HCT116 (cell line): ENCODE measurements at regions not wholly inside any gene's neighbourhood (a gene's known extent, or its start where the extent isn't known, plus 50 kb on each side); places are given as distances from the start of the nearest gene placed in this dataset.

Experiments used
- ATAC-seq: fragments of 200-7000 bp; cut with Tn5 transposase; 2 replicates; pipeline ENCODE4 v1.9.1; 2020; ENCODE audit warnings: mild to moderate bottlenecking, moderate library complexity
- BruUV-seq: library from RNA; stranded (reverse); fragments of 400-500 nt; replicated peaks from 2 replicates; lab custom pipeline; 2021; lab: Mats Ljungman, UMichigan
- CTCF ChIA-PET: fragments of 300-600 bp; sonication (Branson Sonifier 250); formaldehyde crosslinking; loops from one replicate; lab custom pipeline; 2021; ENCODE audit warnings: antibody characterized with exemption; lab: Charles Lee
- POLR2A ChIA-PET: fragments of 300-600, 350-600 bp; sonication (Branson Sonifier 250); formaldehyde crosslinking; loops from one replicate; lab custom pipeline; 2021; ENCODE audit warnings: antibody characterized with exemption; lab: Charles Lee
- RAD21 ChIA-PET, 2 experiments: fragments of 300-600 bp; sonication (Branson Sonifier 250); formaldehyde crosslinking; loops; one replicate each; lab custom pipeline; 2023; ENCODE audit warnings: low total read pairs in 2 of 2; ENCODE audit not compliant: uncharacterized antibody in 2 of 2, unreplicated experiment in 2 of 2, low non-redundant PET in 1 of 2; lab: Charles Lee
- DNase-seq: peaks from one replicate; pipeline ENCODE4 v3.0.0-alpha.2; 2010; ENCODE audit warnings: low read depth, low spot score
- H2AFZ ChIP-seq: fragments of 200-600 bp; shearing (Covaris generic), sonication (generic); 2 replicates; pipeline ENCODE4 v1.6.1; 2017; ENCODE audit warnings: low read depth, mixed run types, mixed read lengths, antibody characterized with exemption, low read length; ENCODE audit not compliant: poor library complexity, severe bottlenecking
- H3K27ac ChIP-seq: 2 replicates; pipeline ENCODE4 v1.5.1; 2012; ENCODE audit warnings: low read depth, low read length
- H3K27me3 ChIP-seq: fragments of 200-600 bp; sonication (generic); 2 replicates; pipeline ENCODE4 v1.6.1; 2016; ENCODE audit warnings: mixed run types, low read length, mixed read lengths; ENCODE audit not compliant: insufficient read depth
- H3K36me3 ChIP-seq, 2 experiments: fragments of 200-500 bp in 1 of 2; fragments of 200-600 bp in 1 of 2; sonication (Bioruptor generic) in 1 of 2; sonication (generic) in 1 of 2; 2 replicates each; pipeline versions ENCODE4 v1.5.1 to v1.6.1; 2014 to 2016; ENCODE audit warnings: low read length in 2 of 2, inconsistent platforms in 1 of 2, mixed read lengths in 1 of 2, mixed run types in 1 of 2; ENCODE audit not compliant: insufficient read depth in 2 of 2, control insufficient read depth in 1 of 2
- H3K4me1 ChIP-seq, 2 experiments: fragments of 200-600 bp in 1 of 2; sonication (generic) in 1 of 2; 2 replicates each; pipeline versions ENCODE4 v1.5.1 to v1.6.1; 2012 to 2017; ENCODE audit warnings: low read length in 2 of 2, inconsistent platforms in 1 of 2, mild to moderate bottlenecking in 1 of 2, mixed read lengths in 1 of 2, mixed run types in 1 of 2, moderate library complexity in 1 of 2; ENCODE audit not compliant: insufficient read depth in 2 of 2, control insufficient read depth in 1 of 2
- H3K4me2 ChIP-seq: fragments of 200-600 bp; sonication (generic); 2 replicates; pipeline ENCODE4 v1.6.1; 2017; ENCODE audit warnings: mixed run types, low read length, mixed read lengths
- H3K4me3 ChIP-seq, 2 experiments: fragments of 200-600 bp in 1 of 2; sonication (generic) in 1 of 2; replicated peaks in 1 of 2; 2 replicates each; pipeline ENCODE4 v1.5.1; 2011 to 2016; ENCODE audit warnings: low read length in 2 of 2, control low read depth in 1 of 2, low read depth in 1 of 2, mild to moderate bottlenecking in 1 of 2, mixed read lengths in 1 of 2, mixed run types in 1 of 2
- H3K79me2 ChIP-seq: fragments of 200-600 bp; sonication (generic); 2 replicates; pipeline ENCODE4 v1.6.1; 2017; ENCODE audit warnings: mild to moderate bottlenecking, mixed run types, low read length, moderate library complexity, mixed read lengths; ENCODE audit not compliant: insufficient read depth
- H3K9ac ChIP-seq: fragments of 200-600 bp; sonication (generic); 2 replicates; pipeline ENCODE4 v1.6.1; 2016; ENCODE audit warnings: low read length, mixed read lengths
- H3K9me2 ChIP-seq: fragments of 200-600 bp; sonication (generic), shearing (Covaris generic); 2 replicates; pipeline ENCODE4 v1.6.1; 2017; ENCODE audit warnings: mixed run types, mild to moderate bottlenecking, moderate library complexity; ENCODE audit not compliant: insufficient read depth
- H3K9me3 ChIP-seq, 2 experiments: fragments of 200-500 bp in 1 of 2; fragments of 200-600 bp in 1 of 2; sonication (Bioruptor generic) in 1 of 2; sonication (generic) in 1 of 2; 2 replicates each; pipeline ENCODE4 v1.6.1; 2014 to 2017; ENCODE audit warnings: low read length in 2 of 2, mixed read lengths in 2 of 2, inconsistent platforms in 1 of 2, low read depth in 1 of 2, mild to moderate bottlenecking in 1 of 2, mixed run types in 1 of 2, moderate library complexity in 1 of 2; ENCODE audit not compliant: control insufficient read depth in 1 of 2, insufficient read depth in 1 of 2
- H4K20me1 ChIP-seq: fragments of 200-600 bp; sonication (generic), shearing (Covaris generic); 2 replicates; pipeline ENCODE4 v1.6.1; 2017; ENCODE audit warnings: mixed run types, mild to moderate bottlenecking, moderate library complexity; ENCODE audit not compliant: insufficient read depth
- CBX3 ChIP-seq: IDR thresholded peaks from 2 replicates; pipeline ENCODE4 v1.6.1; 2012; ENCODE audit warnings: low read depth
- CEBPB ChIP-seq: IDR thresholded peaks from 2 replicates; pipeline ENCODE4 v1.6.1; 2012; ENCODE audit warnings: low read depth
- EGR1 ChIP-seq: IDR thresholded peaks from 2 replicates; pipeline ENCODE4 v1.6.1; 2012; ENCODE audit warnings: low read depth
- EZH2phosphoT487 ChIP-seq: fragments of 200-600 bp; IDR thresholded peaks from 2 replicates; pipeline ENCODE4 v1.6.1; 2018; ENCODE audit warnings: antibody characterized with exemption, borderline replicate concordance
- FOSL1 ChIP-seq: IDR thresholded peaks from 2 replicates; pipeline ENCODE4 v1.6.1; 2012; ENCODE audit warnings: low read depth
- JUND ChIP-seq: IDR thresholded peaks from 2 replicates; pipeline ENCODE4 v1.6.1; 2012
- POLR2AphosphoS5 ChIP-seq: IDR thresholded peaks from 2 replicates; pipeline ENCODE4 v1.6.1; 2011; ENCODE audit warnings: mild to moderate bottlenecking, low read depth, low read length, moderate library complexity
- ZNF274 ChIP-seq: fragments of 200-500 bp; sonication (Bioruptor generic); IDR thresholded peaks from 2 replicates; pipeline ENCODE4 v1.6.1; 2014; ENCODE audit warnings: mild to moderate bottlenecking, low read depth, low read length, inconsistent platforms
- intact Hi-C: fragments of 100-400 bp; cut with micrococcal nuclease; formaldehyde crosslinking; loops from 2 replicates; pipeline ENCODE4 v1.10.0; 2022
- TF ChIP-seq, protein P1 (sequence below): IDR thresholded peaks from 2 replicates; pipeline ENCODE4 v1.6.1; 2011; ENCODE audit warnings: mild to moderate bottlenecking, low read length, moderate library complexity; ENCODE audit not compliant: insufficient replicate concordance; ENCODE audit errors: extremely low read depth
- TF ChIP-seq, protein P2 (sequence below): IDR thresholded peaks from 2 replicates; pipeline ENCODE4 v1.6.1; 2012
- TF ChIP-seq, protein P3 (sequence below): IDR thresholded peaks from 2 replicates; pipeline ENCODE4 v1.6.1; 2012; ENCODE audit warnings: low read depth
- TF ChIP-seq, protein P4 (sequence below): IDR thresholded peaks from 2 replicates; pipeline ENCODE4 v1.6.1; 2012

DNA sequence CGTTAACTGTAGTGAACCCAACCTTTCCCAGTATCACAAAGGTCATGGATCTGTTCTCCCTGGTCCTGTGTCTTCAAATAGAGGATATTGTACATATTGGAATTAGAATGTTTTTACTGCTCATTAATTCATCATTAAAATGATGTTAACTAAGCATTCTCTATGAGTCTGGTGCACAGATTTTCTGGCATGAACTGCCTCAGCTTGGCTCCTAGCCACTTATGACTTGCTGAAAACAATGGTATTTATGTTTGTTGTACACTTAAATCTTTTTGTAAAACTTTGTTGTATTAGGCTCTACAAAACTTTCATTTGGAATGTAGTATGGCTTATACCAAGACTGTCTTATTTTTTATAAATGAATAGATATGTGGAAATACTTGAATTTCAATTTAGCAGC is 329.4 kb downstream of the TFEC start:
- Histone ChIP-seq H3K9ac (no peak overlapping the region), H2AFZ (no peak overlapping the region), H3K9me2 (no peaks in the 10 kb centered on the region), H3K36me3 (no peaks in the 10 kb centered on the region), H3K4me3 (no peak overlapping the region), H3K4me1 (no peaks in the 10 kb centered on the region)
- ATAC-seq, result no peak
- DNase-seq, result no peak
- BruUV-seq, result no TSS peak
- CTCF ChIA-PET, result no interaction called here
- no peak for TF ChIP-seq FOSL1
- TF ChIP-seq JUND, result no peak
- TF ChIP-seq, protein P1, sequence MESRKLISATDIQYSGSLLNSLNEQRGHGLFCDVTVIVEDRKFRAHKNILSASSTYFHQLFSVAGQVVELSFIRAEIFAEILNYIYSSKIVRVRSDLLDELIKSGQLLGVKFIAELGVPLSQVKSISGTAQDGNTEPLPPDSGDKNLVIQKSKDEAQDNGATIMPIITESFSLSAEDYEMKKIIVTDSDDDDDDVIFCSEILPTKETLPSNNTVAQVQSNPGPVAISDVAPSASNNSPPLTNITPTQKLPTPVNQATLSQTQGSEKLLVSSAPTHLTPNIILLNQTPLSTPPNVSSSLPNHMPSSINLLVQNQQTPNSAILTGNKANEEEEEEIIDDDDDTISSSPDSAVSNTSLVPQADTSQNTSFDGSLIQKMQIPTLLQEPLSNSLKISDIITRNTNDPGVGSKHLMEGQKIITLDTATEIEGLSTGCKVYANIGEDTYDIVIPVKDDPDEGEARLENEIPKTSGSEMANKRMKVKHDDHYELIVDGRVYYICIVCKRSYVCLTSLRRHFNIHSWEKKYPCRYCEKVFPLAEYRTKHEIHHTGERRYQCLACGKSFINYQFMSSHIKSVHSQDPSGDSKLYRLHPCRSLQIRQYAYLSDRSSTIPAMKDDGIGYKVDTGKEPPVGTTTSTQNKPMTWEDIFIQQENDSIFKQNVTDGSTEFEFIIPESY, result no peak
- TF ChIP-seq EZH2phosphoT487, result no peak
- TF ChIP-seq, all 23 proteins: peak for 0
- H3K27me3 ChIP-seq, result no peaks in the 10 kb centered on the region
- ChIA-PET RAD21 (no interaction called here), POLR2A (no interaction called here)
- no peaks in the 10 kb centered on the region for H3K9me3 ChIP-seq
- H3K27ac ChIP-seq, result no peak overlapping the region
- H4K20me1 ChIP-seq, result no peaks in the 10 kb centered on the region
- H3K4me2 ChIP-seq, result no peak overlapping the region
- H3K79me2 ChIP-seq, result no peaks in the 10 kb centered on the region
- intact Hi-C loops, result loop anchor here (10.0 kb wide), 1 partner anchor 616 kb away; no protein-coding TSS in a partner anchor

DNA sequence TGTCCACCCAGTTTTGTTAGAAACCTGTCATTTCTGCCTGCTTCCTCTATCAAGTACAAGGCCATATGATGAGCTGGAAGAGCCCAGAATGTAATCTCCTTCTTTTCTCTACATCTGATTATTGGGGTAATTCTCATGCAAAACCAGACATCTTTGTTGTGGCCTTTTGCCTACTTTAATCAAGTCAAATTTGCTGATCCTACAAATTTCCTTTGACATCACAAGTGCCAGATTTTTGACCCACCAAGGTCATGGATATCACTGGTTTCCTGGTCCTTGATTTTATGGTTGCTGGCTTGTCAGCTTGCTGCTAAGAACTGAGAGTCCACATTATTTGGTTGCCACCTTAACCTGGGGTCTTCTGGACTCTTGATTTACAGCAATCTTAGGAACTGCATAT is 336.1 kb downstream of the TFEC start:
- ChIA-PET POLR2A (no interaction called here), RAD21 (no interaction called here), CTCF (no interaction called here)
- Histone ChIP-seq H3K9me2 (no peaks in the 10 kb centered on the region), H3K9me3 (no peaks in the 10 kb centered on the region), H3K27ac (no peak overlapping the region), H3K36me3 (no peaks in the 10 kb centered on the region), H2AFZ (no peak overlapping the region), H3K4me3 (no peak overlapping the region), H4K20me1 (no peaks in the 10 kb centered on the region), H3K27me3 (no peaks in the 10 kb centered on the region), H3K4me1 (no peaks in the 10 kb centered on the region), H3K4me2 (no peak overlapping the region), H3K79me2 (no peaks in the 10 kb centered on the region), H3K9ac (no peak overlapping the region)
- DNase-seq (no peak), ATAC-seq (no peak)
- BruUV-seq, result no TSS peak
- intact Hi-C loops, result no loop called here
- TF ChIP-seq CBX3 (no peak), CEBPB (no peak), ZNF274 (no peak), JUND (no peak), EZH2phosphoT487 (no peak), FOSL1 (no peak), POLR2AphosphoS5 (no peak), EGR1 (no peak)
- TF ChIP-seq, protein P2, sequence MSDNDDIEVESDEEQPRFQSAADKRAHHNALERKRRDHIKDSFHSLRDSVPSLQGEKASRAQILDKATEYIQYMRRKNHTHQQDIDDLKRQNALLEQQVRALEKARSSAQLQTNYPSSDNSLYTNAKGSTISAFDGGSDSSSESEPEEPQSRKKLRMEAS, result no peak
- TF ChIP-seq, protein P3, sequence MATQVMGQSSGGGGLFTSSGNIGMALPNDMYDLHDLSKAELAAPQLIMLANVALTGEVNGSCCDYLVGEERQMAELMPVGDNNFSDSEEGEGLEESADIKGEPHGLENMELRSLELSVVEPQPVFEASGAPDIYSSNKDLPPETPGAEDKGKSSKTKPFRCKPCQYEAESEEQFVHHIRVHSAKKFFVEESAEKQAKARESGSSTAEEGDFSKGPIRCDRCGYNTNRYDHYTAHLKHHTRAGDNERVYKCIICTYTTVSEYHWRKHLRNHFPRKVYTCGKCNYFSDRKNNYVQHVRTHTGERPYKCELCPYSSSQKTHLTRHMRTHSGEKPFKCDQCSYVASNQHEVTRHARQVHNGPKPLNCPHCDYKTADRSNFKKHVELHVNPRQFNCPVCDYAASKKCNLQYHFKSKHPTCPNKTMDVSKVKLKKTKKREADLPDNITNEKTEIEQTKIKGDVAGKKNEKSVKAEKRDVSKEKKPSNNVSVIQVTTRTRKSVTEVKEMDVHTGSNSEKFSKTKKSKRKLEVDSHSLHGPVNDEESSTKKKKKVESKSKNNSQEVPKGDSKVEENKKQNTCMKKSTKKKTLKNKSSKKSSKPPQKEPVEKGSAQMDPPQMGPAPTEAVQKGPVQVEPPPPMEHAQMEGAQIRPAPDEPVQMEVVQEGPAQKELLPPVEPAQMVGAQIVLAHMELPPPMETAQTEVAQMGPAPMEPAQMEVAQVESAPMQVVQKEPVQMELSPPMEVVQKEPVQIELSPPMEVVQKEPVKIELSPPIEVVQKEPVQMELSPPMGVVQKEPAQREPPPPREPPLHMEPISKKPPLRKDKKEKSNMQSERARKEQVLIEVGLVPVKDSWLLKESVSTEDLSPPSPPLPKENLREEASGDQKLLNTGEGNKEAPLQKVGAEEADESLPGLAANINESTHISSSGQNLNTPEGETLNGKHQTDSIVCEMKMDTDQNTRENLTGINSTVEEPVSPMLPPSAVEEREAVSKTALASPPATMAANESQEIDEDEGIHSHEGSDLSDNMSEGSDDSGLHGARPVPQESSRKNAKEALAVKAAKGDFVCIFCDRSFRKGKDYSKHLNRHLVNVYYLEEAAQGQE, result no peak
- TF ChIP-seq, protein P1, result no peak
- TF ChIP-seq, protein P4, sequence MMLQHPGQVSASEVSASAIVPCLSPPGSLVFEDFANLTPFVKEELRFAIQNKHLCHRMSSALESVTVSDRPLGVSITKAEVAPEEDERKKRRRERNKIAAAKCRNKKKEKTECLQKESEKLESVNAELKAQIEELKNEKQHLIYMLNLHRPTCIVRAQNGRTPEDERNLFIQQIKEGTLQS, result no peak
